HEK293 (cell line): ENCODE measurements at regions not wholly inside any gene's neighbourhood (a gene's known extent, or its start where the extent isn't known, plus 50 kb on each side); places are given as distances from the start of the nearest gene placed in this dataset.
A peak's percentile ranks its signal among the peaks of the same experiment; 100 is the strongest.

Experiments
- CTCF ChIA-PET: fragments of 350-600 bp; formaldehyde crosslinking; extraction: SDS; loops from one replicate; lab custom pipeline; 2021; ENCODE audit warnings: antibody characterized with exemption; lab: Yijun Ruan, JAX
- POLR2A ChIA-PET: fragments of 300-600 bp; formaldehyde crosslinking; extraction: SDS; loops from one replicate; lab custom pipeline; 2020; ENCODE audit warnings: antibody characterized with exemption, inconsistent platforms; lab: Yijun Ruan, JAX
- H3K27ac ChIP-seq: fragments of 200-500 bp; sonication (Bioruptor generic); 2 replicates; pipeline ENCODE4 v1.5.1; 2014; ENCODE audit warnings: low read depth, low read length, control low read depth, inconsistent platforms; ENCODE audit errors: extremely low read depth
- H3K36me3 ChIP-seq, 2 experiments: fragments of 200-500 bp in 1 of 2; sonication (Bioruptor generic) in 1 of 2; 1 replicate in 1 of 2; 2 replicates in 1 of 2; pipeline ENCODE4 v1.5.1; 2014 to 2017; ENCODE audit warnings: inconsistent platforms in 2 of 2, low read length in 2 of 2; ENCODE audit not compliant: control insufficient read depth in 2 of 2, insufficient read depth in 1 of 2
- H3K4me1 ChIP-seq: fragments of 200-500 bp; sonication (Bioruptor generic); 2 replicates; pipeline ENCODE4 v1.5.1; 2014; ENCODE audit warnings: mild to moderate bottlenecking, low read length, inconsistent platforms; ENCODE audit not compliant: control insufficient read depth, insufficient read depth
- H3K4me3 ChIP-seq: 2 replicates; pipeline ENCODE4 v1.5.1; 2011; ENCODE audit warnings: low read depth, mild to moderate bottlenecking, control low read depth, low read length, moderate library complexity
- H3K9me3 ChIP-seq: fragments of 200-500 bp; sonication (Bioruptor generic); 2 replicates; pipeline ENCODE4 v1.5.1; 2014; ENCODE audit warnings: low read depth, low read length, inconsistent platforms; ENCODE audit not compliant: control insufficient read depth, insufficient read depth
- BCL11A ChIP-seq: fragments of 450-650 bp; formaldehyde crosslinking; IDR thresholded peaks from 2 replicates; pipeline ENCODE4 v1.5.1; 2016; ENCODE audit warnings: low read depth, missing biosample characterization, missing genetic modification characterization
- BCL11B ChIP-seq: fragments of 450-650 bp; formaldehyde crosslinking; IDR thresholded peaks from 2 replicates; pipeline ENCODE4 v1.5.1; 2016; ENCODE audit warnings: low read depth, missing biosample characterization, missing genetic modification characterization
- CTCF ChIP-seq: fragments of 450-650 bp; formaldehyde crosslinking; IDR thresholded peaks from 2 replicates; pipeline ENCODE4 v1.5.1; 2016; ENCODE audit warnings: missing biosample characterization, missing genetic modification characterization
- HOXA7 ChIP-seq: sonication (generic); formaldehyde crosslinking; IDR thresholded peaks from 2 replicates; pipeline ENCODE4 v1.8.1; 2022; ENCODE audit warnings: missing genetic modification reagents, borderline replicate concordance
- HOXC10 ChIP-seq: sonication (generic); formaldehyde crosslinking; IDR thresholded peaks from 2 replicates; pipeline ENCODE4 v1.8.1; 2023; ENCODE audit warnings: mild to moderate bottlenecking, missing genetic modification reagents
- INSM2 ChIP-seq: fragments of 450-650 bp; formaldehyde crosslinking; IDR thresholded peaks from 2 replicates; pipeline ENCODE4 v1.5.1; 2016; ENCODE audit warnings: missing biosample characterization, missing genetic modification characterization
- KLF17 ChIP-seq: fragments of 450-650 bp; formaldehyde crosslinking; IDR thresholded peaks from 2 replicates; pipeline ENCODE4 v1.5.1; 2016; ENCODE audit warnings: missing biosample characterization, missing genetic modification characterization
- OSR2 ChIP-seq: fragments of 450-650 bp; formaldehyde crosslinking; IDR thresholded peaks from 2 replicates; pipeline ENCODE4 v1.5.1; 2016; ENCODE audit warnings: missing biosample characterization, missing genetic modification characterization
- SETDB1 ChIP-seq: IDR thresholded peaks from one replicate; pipeline ENCODE4 v1.6.1; 2017; ENCODE audit warnings: mild to moderate bottlenecking, low read length, moderate library complexity, mixed read lengths; ENCODE audit not compliant: insufficient read length
- ZBTB6 ChIP-seq: fragments of 450-650 bp; formaldehyde crosslinking; IDR thresholded peaks from 2 replicates; pipeline ENCODE4 v1.5.1; 2017; ENCODE audit warnings: missing biosample characterization, missing genetic modification characterization
- ZNF155 ChIP-seq: fragments of 450-650 bp; formaldehyde crosslinking; IDR thresholded peaks from 2 replicates; pipeline ENCODE4 v1.5.1; 2016; ENCODE audit warnings: missing biosample characterization, missing genetic modification characterization
- ZNF157 ChIP-seq: fragments of 450-650 bp; formaldehyde crosslinking; IDR thresholded peaks from 2 replicates; pipeline ENCODE4 v1.5.1; 2016; ENCODE audit warnings: missing biosample characterization, missing genetic modification characterization
- ZNF174 ChIP-seq: fragments of 450-650 bp; formaldehyde crosslinking; IDR thresholded peaks from 2 replicates; pipeline ENCODE4 v1.5.0; 2017; ENCODE audit warnings: missing biosample characterization, mild to moderate bottlenecking, missing genetic modification characterization
- ZNF2 ChIP-seq: fragments of 450-650 bp; formaldehyde crosslinking; IDR thresholded peaks from 2 replicates; pipeline ENCODE4 v1.5.1; 2016; ENCODE audit warnings: missing biosample characterization, missing genetic modification characterization
- ZNF214 ChIP-seq: fragments of 450-650 bp; formaldehyde crosslinking; IDR thresholded peaks from 2 replicates; pipeline ENCODE4 v1.5.1; 2017; ENCODE audit warnings: missing biosample characterization, mild to moderate bottlenecking, missing genetic modification characterization, borderline replicate concordance
- ZNF341 ChIP-seq: fragments of 450-650 bp; formaldehyde crosslinking; IDR thresholded peaks from 2 replicates; pipeline ENCODE4; 2016; ENCODE audit warnings: low read depth, missing biosample characterization, missing genetic modification characterization
- ZNF366 ChIP-seq: fragments of 450-650 bp; formaldehyde crosslinking; conservative IDR thresholded peaks from 2 replicates; pipeline ENCODE4 v1.5.1; 2016; ENCODE audit warnings: missing biosample characterization, missing genetic modification characterization
- ZNF391 ChIP-seq: fragments of 450-650 bp; formaldehyde crosslinking; IDR thresholded peaks from 2 replicates; pipeline ENCODE4 v1.5.1; 2016; ENCODE audit warnings: low read depth, missing biosample characterization, missing genetic modification characterization, borderline replicate concordance
- ZNF398 ChIP-seq: fragments of 450-650 bp; formaldehyde crosslinking; IDR thresholded peaks from 2 replicates; pipeline ENCODE4 v1.5.1; 2017; ENCODE audit warnings: missing biosample characterization, missing genetic modification characterization
- ZNF488 ChIP-seq: fragments of 450-650 bp; formaldehyde crosslinking; IDR thresholded peaks from 2 replicates; pipeline ENCODE4 v1.5.1; 2016; ENCODE audit warnings: missing biosample characterization, missing genetic modification characterization
- ZNF501 ChIP-seq: fragments of 450-650 bp; formaldehyde crosslinking; IDR thresholded peaks from 2 replicates; pipeline ENCODE4 v1.5.1; 2016; ENCODE audit warnings: missing biosample characterization, missing genetic modification characterization
- ZNF529 ChIP-seq: fragments of 450-650 bp; formaldehyde crosslinking; IDR thresholded peaks from 2 replicates; pipeline ENCODE4 v1.5.1; 2017; ENCODE audit warnings: missing genetic modification characterization, missing biosample characterization; ENCODE audit not compliant: insufficient replicate concordance
- ZNF555 ChIP-seq: fragments of 450-650 bp; formaldehyde crosslinking; conservative IDR thresholded peaks from 2 replicates; pipeline ENCODE4 v1.5.1; 2017; ENCODE audit warnings: missing biosample characterization, mild to moderate bottlenecking, missing genetic modification characterization, inconsistent platforms
- ZNF610 ChIP-seq: fragments of 450-650 bp; formaldehyde crosslinking; IDR thresholded peaks from 2 replicates; pipeline ENCODE4 v1.5.1; 2016; ENCODE audit warnings: missing biosample characterization, missing genetic modification characterization, borderline replicate concordance
- ZNF645 ChIP-seq: fragments of 450-650 bp; formaldehyde crosslinking; IDR thresholded peaks from 2 replicates; pipeline ENCODE4; 2016; ENCODE audit warnings: missing biosample characterization, missing genetic modification characterization
- ZNF776 ChIP-seq: fragments of 450-650 bp; formaldehyde crosslinking; IDR thresholded peaks from 2 replicates; pipeline ENCODE4 v1.5.0; 2017; ENCODE audit warnings: missing biosample characterization, missing genetic modification characterization, borderline replicate concordance
- ZXDB ChIP-seq: fragments of 450-650 bp; formaldehyde crosslinking; IDR thresholded peaks from 2 replicates; pipeline ENCODE4 v1.5.1; 2016; ENCODE audit warnings: missing biosample characterization, missing genetic modification characterization

- ChIA-PET CTCF (no interaction called here), POLR2A (no interaction called here)
- Histone ChIP-seq H3K4me3 (no peak overlapping the region), H3K36me3 (no peaks in the 10 kb centered on the region), H3K9me3 (no peaks in the 10 kb centered on the region), H3K27ac (no peak overlapping the region), H3K4me1 (no peaks in the 10 kb centered on the region)
- no peak for TF ChIP-seq ZNF488 (tag by site-specific recombination)
- TF ChIP-seq BCL11A (tag by site-specific recombination), result no peak
- no peak for TF ChIP-seq INSM2 (tag by site-specific recombination)
- no peak for TF ChIP-seq SETDB1
- no peak for TF ChIP-seq ZNF174 (tag by site-specific recombination)
- TF ChIP-seq ZNF610 (tag by site-specific recombination), result no peak
- TF ChIP-seq ZNF155 (tag by site-specific recombination), result no peak
- TF ChIP-seq ZNF645 (tag by site-specific recombination), result no peak
- TF ChIP-seq ZNF2, result no peak
- no peak for TF ChIP-seq ZNF366
- no peak for TF ChIP-seq ZNF776
- no peak for TF ChIP-seq ZNF501
- no peak for TF ChIP-seq CTCF (tag by site-specific recombination)
- no peak for TF ChIP-seq HOXA7
- TF ChIP-seq OSR2 (tag by site-specific recombination), result no peak
- no peak for TF ChIP-seq ZNF341 (tag by site-specific recombination)
These were observed 51.4 kb upstream of the DIO3 start for GRCh38 chr14:101509730-101510371.

- Histone ChIP-seq H3K9me3 (no peaks in the 10 kb centered on the region), H3K36me3 (no peaks in the 10 kb centered on the region), H3K4me1 (no peaks in the 10 kb centered on the region), H3K4me3 (no peak overlapping the region), H3K27ac (no peak overlapping the region)
- CTCF ChIA-PET, result no interaction called here
- POLR2A ChIA-PET, result no interaction called here
- TF ChIP-seq ZXDB (tag by site-specific recombination) (no peak), ZBTB6 (tag by site-specific recombination) (no peak), KLF17 (no peak), ZNF529 (tag by site-specific recombination) (no peak), SETDB1 (peak; percentile 37), ZNF398 (tag by site-specific recombination) (no peak), ZNF555 (tag by site-specific recombination) (no peak), ZNF391 (tag by site-specific recombination) (no peak), ZNF157 (peak; percentile 98), ZNF214 (tag by site-specific recombination) (no peak), BCL11B (tag by site-specific recombination) (no peak), HOXC10 (CRISPR knock-in tag) (no peak)
These were observed 50.1 kb upstream of the DIO3 start for GRCh38 chr14:101511199-101511598.
